Parathyroid adenoma (tissue), 2 donors: ENCODE measurements at regions not wholly inside any gene's neighbourhood (a gene's known extent, or its start where the extent isn't known, plus 50 kb on each side); places are given as distances from the start of the nearest gene placed in this dataset.

Experiments used
- H2AFZ ChIP-seq: fragments of 300-600 bp; sonication (generic); one replicate; pipeline ENCODE4 v1.7.0; 2017; ENCODE audit warnings: antibody characterized with exemption, mild to moderate bottlenecking
- H3K27ac ChIP-seq: fragments of 300-600 bp; sonication (generic); one replicate; pipeline ENCODE4 v1.7.0; 2017
- H3K27me3 ChIP-seq: fragments of 300-600 bp; sonication (generic); one replicate; pipeline ENCODE4 v1.7.0; 2017; ENCODE audit warnings: low read length; ENCODE audit not compliant: control insufficient read depth, insufficient read depth
- H3K36me3 ChIP-seq: fragments of 300-600 bp; sonication (generic); one replicate; pipeline ENCODE4 v1.7.0; 2017; ENCODE audit warnings: low read length; ENCODE audit not compliant: control insufficient read depth, insufficient read depth
- H3K4me1 ChIP-seq: fragments of 300-600 bp; sonication (generic); one replicate; pipeline ENCODE4 v1.7.0; 2017; ENCODE audit warnings: control low read depth
- H3K4me2 ChIP-seq: fragments of 300-600 bp; sonication (generic); one replicate; pipeline ENCODE4 v1.7.0; 2017; ENCODE audit warnings: low read length
- H3K4me3 ChIP-seq: fragments of 300-600 bp; sonication (generic); one replicate; pipeline ENCODE4 v1.7.0; 2017; ENCODE audit warnings: low read depth, low read length
- H3K79me2 ChIP-seq: fragments of 300-600 bp; sonication (generic); one replicate; pipeline ENCODE4 v1.7.0; 2017; ENCODE audit warnings: control low read depth
- H3K9ac ChIP-seq: fragments of 300-600 bp; sonication (generic); one replicate; pipeline ENCODE4 v1.7.0; 2017; ENCODE audit warnings: mild to moderate bottlenecking
- H3K9me3 ChIP-seq: fragments of 300-600 bp; sonication (generic); one replicate; pipeline ENCODE4 v1.7.0; 2017; ENCODE audit warnings: low read length; ENCODE audit not compliant: control insufficient read depth
- CTCF ChIP-seq: fragments of 300-600 bp; sonication (generic); IDR thresholded peaks from one replicate; pipeline ENCODE4 v1.7.0; 2017; ENCODE audit warnings: antibody characterized with exemption, mild to moderate bottlenecking
- donor health status: primary hyperparathyroidism.

- Histone ChIP-seq H3K9ac (no peak overlapping the region), H3K9me3 (no peaks in the 10 kb centered on the region), H3K4me3 (no peak overlapping the region), H2AFZ (no peak overlapping the region), H3K27ac (no peak overlapping the region), H3K4me2 (no peak overlapping the region), H3K36me3 (no peaks in the 10 kb centered on the region), H3K79me2 (no peaks in the 10 kb centered on the region), H3K27me3 (no peaks in the 10 kb centered on the region), H3K4me1 (no peaks in the 10 kb centered on the region)
- no peak for TF ChIP-seq CTCF
Measured at GRCh38 chr3:182201456-182202168, 489.9 kb downstream of the SOX2 start.

- Histone ChIP-seq H3K9ac (no peak overlapping the region), H3K4me3 (no peak overlapping the region), H3K4me2 (no peak overlapping the region), H3K79me2 (no peaks in the 10 kb centered on the region), H3K27me3 (no peaks in the 10 kb centered on the region), H3K4me1 (no peaks in the 10 kb centered on the region), H3K36me3 (no peaks in the 10 kb centered on the region), H3K9me3 (no peaks in the 10 kb centered on the region), H3K27ac (no peak overlapping the region), H2AFZ (no peak overlapping the region)
- no peak for TF ChIP-seq CTCF
Measured at GRCh38 chr3:182212479-182213076, 500.9 kb downstream of the SOX2 start.

- Histone ChIP-seq H3K9me3 (no peaks in the 10 kb centered on the region), H3K4me1 (no peaks in the 10 kb centered on the region), H3K9ac (no peak overlapping the region), H3K4me2 (no peak overlapping the region), H3K4me3 (no peak overlapping the region), H3K36me3 (no peaks in the 10 kb centered on the region), H3K27ac (no peak overlapping the region), H2AFZ (no peak overlapping the region), H3K27me3 (no peaks in the 10 kb centered on the region), H3K79me2 (no peaks in the 10 kb centered on the region)
- no peak for TF ChIP-seq CTCF
Measured at GRCh38 chr3:182214416-182214815, 502.7 kb downstream of the SOX2 start.

- H3K4me3 ChIP-seq: no peak overlapping the region
- no peak overlapping the region for H3K9ac ChIP-seq
- no peaks in the 10 kb centered on the region for H3K79me2 ChIP-seq
- no peaks in the 10 kb centered on the region for H3K9me3 ChIP-seq
- no peaks in the 10 kb centered on the region for H3K36me3 ChIP-seq
- no peaks in the 10 kb centered on the region for H3K4me1 ChIP-seq
- no peak overlapping the region for H2AFZ ChIP-seq
- TF ChIP-seq CTCF: no peak
- H3K27ac ChIP-seq: no peak overlapping the region
- no peaks in the 10 kb centered on the region for H3K27me3 ChIP-seq
- no peak overlapping the region for H3K4me2 ChIP-seq
Measured at GRCh38 chr3:182215881-182216280, 504.2 kb downstream of the SOX2 start.
